HT-29 (cell line): ENCODE measurements at regions not wholly inside any gene's neighbourhood (a gene's known extent, or its start where the extent isn't known, plus 50 kb on each side); places are given as distances from the start of the nearest gene placed in this dataset.

Experiments used
- DNase-seq: peaks from one replicate; pipeline ENCODE4 v3.0.0-alpha.2; 2015; ENCODE audit warnings: low spot score

- DNase-seq = no peak
These were observed 186.6 kb upstream of the NSMCE3 start for GRCh38 chr15:29456255-29456654.

- DNase-seq = no peak
These were observed 185.9 kb upstream of the NSMCE3 start for GRCh38 chr15:29455530-29455929.

- no peak for DNase-seq
These were observed 185.4 kb upstream of the NSMCE3 start for GRCh38 chr15:29455055-29455454.

- DNase-seq = no peak
These were observed 184.9 kb upstream of the NSMCE3 start for GRCh38 chr15:29454506-29454905.

- DNase-seq = no peak
These were observed 183.5 kb upstream of the NSMCE3 start for GRCh38 chr15:29452881-29453731.

- peak; percentile 37 for DNase-seq
These were observed 181.7 kb upstream of the NSMCE3 start for GRCh38 chr15:29451201-29451781.

- DNase-seq = no peak
These were observed 179.5 kb upstream of the NSMCE3 start for GRCh38 chr15:29449136-29449535.

GRCh38 chr15:29448320-29448719, 178.7 kb upstream of the NSMCE3 start:
- DNase-seq = no peak

GRCh38 chr15:29446480-29446879, 176.9 kb upstream of the NSMCE3 start:
- DNase-seq = no peak

- no peak for DNase-seq
These were observed 172.9 kb upstream of the NSMCE3 start for GRCh38 chr15:29442532-29442931.

GRCh38 chr15:29440541-29440940, 170.9 kb upstream of the NSMCE3 start:
- no peak for DNase-seq

GRCh38 chr15:29438703-29439055, 169.1 kb upstream of the NSMCE3 start:
- peak; percentile 62 for DNase-seq

- peak; percentile 42 for DNase-seq
These were observed 168.5 kb upstream of the NSMCE3 start for GRCh38 chr15:29437888-29438702.

GRCh38 chr15:29435811-29436210, 166.2 kb upstream of the NSMCE3 start:
- DNase-seq = no peak

GRCh38 chr15:29434280-29434679, 164.7 kb upstream of the NSMCE3 start:
- no peak for DNase-seq

- DNase-seq = no peak
These were observed 164.1 kb upstream of the NSMCE3 start for GRCh38 chr15:29433507-29434248.

- no peak for DNase-seq
These were observed 163.4 kb upstream of the NSMCE3 start for GRCh38 chr15:29433050-29433318.

GRCh38 chr15:29432191-29433049, 162.8 kb upstream of the NSMCE3 start:
- DNase-seq = no peak

GRCh38 chr15:29430831-29431230, 161.2 kb upstream of the NSMCE3 start:
- DNase-seq = no peak

GRCh38 chr15:29430124-29430523, 160.5 kb upstream of the NSMCE3 start:
- DNase-seq = no peak

- DNase-seq = no peak
These were observed 160.0 kb upstream of the NSMCE3 start for GRCh38 chr15:29429584-29429983.
